HG03439 (cell line): ENCODE measurements at regions not wholly inside any gene's neighbourhood (a gene's known extent, or its start where the extent isn't known, plus 50 kb on each side); places are given as distances from the start of the nearest gene placed in this dataset.

ENCODE experiments used
- ATAC-seq: cut with Tn5 transposase; IDR thresholded peaks from one replicate; pipeline ENCODE4 v1.9.1; 2021; ENCODE audit warnings: mild to moderate bottlenecking, moderate library complexity; ENCODE audit not compliant: unreplicated experiment

DNA sequence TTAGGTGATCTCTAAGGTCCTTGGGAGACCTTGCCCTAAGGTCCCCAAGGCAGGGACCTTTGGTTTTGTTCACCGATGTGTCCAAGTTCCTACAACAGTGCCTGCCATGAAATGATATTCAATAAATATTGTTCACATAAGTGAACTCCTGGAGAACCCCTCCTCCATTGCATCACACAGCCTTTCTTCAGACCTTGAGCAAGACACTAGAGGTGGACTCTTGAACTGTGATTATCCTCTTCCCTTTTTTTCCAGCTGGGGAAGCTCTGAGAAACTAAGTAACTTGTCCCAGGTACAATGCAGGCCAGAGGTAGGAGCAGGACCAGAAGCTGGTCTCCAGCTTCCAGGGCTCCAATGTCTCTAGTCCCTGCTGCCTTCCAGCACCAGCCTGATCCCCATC is 76.6 kb upstream of the LMO1 start:
- no peak for ATAC-seq

DNA sequence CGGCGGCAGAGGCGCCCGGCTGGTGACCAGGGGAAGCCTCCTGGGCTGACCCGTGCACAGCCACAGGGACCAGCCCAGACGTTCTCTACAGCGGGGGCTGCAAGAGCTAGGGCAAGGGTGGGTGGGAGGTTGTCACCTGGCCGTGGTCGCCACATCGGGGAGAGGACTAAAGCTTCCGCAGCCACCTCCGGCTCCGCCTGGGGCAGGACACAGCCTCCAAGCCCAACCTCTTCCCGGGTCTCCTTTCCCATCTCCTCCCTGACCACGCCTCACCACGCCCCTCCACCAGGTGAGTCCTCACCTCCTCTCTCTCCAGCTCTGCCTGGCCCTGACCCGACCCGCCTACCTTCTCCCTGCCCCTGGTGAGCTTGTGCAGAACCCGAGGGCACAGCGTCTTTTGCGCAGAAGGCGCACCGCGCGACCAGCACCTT is 75.9 kb upstream of the LMO1 start:
- ATAC-seq = no peak

DNA sequence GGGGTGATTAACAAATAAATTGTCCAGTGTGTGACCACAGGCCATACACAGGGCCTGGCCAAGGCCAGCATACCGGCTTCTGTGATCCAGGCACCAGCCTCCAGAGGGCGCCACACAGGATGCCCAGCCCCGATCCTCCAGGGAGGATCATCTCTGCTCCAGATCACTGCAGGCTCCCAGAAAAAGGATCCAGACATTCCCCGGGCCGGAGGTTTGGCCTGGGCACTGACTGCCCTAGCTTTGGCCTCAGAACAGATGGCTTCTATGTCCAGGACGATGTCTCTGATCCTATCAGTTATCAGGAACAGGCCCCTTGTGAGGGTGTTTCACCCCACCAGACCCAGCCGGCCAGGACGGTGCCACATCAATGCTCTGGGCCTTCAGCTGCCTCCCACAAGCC is 74.5 kb upstream of the LMO1 start:
- no peak for ATAC-seq

DNA sequence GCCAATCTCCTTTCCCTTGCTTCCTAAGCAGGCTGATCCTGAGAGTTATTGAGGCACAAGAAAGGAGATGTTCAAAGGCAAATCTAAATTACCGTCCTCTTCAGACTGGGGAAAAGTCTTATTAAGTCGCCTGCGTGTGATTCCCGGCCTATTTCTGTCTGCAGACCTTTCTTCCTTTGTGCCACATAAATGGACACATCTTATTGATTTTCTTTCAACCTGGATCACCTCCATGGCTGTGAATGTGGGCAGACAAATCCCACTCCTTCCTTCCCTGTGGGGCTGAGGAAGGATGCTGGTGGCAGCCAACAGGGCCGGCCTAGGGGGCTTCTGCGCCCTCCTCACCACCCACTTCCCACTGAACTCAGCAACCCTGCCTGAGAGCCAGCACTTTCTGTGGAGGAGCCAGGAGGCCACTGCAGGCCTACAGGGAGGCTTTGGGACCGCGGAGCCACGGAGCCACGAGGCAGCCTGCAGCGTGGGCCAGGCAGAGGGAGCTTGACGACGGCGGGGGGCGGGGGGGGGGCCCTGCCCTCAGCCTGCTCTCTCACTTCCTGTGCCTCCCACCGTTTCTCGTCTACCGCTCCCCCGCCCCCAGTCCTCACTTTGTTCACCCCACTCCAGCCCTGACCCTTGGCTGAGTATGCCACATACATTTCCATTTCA is 73.6 kb upstream of the LMO1 start:
- no peak for ATAC-seq

DNA sequence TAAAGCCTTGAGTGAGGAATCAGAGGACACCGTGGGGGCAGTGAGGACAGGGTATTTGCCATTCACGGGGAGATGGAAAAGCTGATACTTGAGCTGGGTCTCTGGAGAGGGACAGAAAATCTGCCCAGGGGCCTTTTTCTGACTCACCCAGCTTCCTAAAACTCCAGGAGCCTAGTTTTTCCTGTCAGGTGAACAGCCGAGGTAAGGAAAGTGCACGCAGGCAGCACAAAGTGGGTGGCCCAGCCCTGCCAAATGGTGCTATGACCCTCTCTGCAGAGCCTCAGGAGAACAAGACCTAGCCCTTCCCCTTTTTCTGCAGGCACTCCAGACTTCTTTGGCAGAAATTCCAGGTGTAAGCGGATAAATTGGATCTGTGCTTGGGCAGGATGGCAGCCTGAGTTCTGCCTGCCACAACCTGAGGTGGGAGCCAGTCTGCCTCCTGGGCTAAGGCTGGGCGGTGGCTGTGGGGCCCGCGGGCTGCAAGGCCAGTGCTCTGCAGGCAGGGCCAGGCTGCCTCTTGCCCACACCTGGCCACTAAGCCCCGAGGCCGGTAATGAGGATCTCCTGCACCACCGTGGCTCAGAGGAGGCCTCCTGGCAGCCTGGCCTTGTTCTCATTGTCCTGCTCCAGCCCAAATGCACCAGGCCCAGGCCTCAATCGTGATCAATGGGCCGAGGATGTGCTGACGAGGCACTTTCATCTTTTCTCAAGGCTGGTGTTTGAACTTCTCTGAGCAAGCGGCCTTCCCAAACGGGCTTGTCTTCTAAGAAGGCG is 72.9 kb upstream of the LMO1 start:
- ATAC-seq = no peak

DNA sequence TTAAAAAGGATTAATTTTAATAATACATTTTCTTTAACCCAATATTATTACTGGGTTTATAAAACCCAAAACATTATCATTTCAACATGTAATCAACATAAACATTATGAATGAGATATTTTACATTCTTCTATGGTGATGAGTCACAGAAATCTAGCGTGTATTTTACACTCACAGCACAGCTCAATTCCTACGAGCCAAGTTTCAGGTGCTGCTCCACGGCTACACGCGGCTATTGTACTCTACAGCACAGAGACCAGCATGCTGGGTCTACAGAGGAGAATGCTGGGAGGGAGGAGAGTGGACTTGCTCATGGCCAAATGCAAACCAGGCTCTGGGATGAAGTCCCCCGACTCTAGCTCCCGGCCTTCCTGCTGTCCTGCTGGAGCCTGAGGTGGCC is 72.0 kb upstream of the LMO1 start:
- ATAC-seq = no peak

DNA sequence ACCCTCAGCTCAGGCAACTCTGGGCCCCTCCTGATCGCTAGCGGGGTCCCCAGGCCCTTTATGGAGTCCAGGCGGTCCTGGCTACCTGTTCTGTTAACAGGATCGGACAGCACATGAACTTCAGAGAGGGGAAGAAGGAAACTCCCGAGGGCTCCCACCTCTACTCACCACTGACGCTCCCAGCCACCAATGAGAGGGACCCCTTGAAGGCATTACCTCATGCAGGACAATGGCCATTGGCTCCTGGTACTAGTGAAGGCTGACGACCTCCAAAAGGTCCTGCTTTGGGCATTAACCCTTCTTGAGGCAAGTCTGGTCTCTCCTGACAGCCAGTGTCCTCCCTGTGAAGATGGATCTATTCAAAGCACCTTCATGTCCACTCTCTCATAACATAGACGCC is 71.5 kb upstream of the LMO1 start:
- ATAC-seq = no peak

GRCh38 chr11:8333811-8334401 is 70.2 kb upstream of the LMO1 start:
- no peak for ATAC-seq

GRCh38 chr11:8333376-8333775 is 69.7 kb upstream of the LMO1 start:
- ATAC-seq = no peak

DNA sequence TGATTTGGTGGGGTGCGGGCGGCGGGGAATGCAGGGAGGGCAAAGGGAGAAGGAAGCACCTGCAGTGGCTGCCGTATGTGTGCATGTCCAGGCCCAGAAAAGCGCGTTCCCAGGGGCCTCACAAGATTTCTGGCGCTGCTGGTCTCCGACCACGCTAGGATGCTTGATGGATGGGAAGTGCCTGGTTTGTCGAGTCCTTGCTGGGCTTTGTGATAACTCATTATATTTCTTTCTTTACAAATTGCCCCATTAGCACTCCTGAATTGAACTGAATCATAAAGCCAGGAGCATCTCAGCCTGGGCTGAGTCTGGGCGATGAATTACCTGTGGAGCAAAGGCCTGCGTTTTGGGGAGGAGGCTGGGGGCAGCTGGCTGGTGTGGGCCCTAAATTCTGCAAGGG is 69.2 kb upstream of the LMO1 start:
- ATAC-seq = no peak

DNA sequence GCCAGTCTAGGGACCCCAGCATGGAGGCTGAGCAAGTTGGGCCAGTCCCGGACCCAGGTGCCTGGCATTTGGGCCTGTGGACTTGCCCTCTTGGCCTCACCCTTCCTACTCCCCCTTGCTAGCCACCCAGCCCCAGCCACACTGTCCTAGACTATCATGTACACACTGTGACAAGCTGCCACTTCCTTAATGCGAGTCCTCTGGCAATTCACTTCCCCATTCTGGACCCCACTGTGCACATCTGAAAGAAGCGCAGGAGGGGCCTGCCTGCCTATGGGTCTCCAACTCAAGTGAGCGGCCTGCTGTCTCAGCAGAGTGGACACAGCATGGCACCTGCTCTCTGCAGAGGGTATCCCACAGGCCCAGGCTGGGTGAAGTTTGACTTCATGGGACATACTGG is 68.5 kb upstream of the LMO1 start:
- ATAC-seq = no peak

DNA sequence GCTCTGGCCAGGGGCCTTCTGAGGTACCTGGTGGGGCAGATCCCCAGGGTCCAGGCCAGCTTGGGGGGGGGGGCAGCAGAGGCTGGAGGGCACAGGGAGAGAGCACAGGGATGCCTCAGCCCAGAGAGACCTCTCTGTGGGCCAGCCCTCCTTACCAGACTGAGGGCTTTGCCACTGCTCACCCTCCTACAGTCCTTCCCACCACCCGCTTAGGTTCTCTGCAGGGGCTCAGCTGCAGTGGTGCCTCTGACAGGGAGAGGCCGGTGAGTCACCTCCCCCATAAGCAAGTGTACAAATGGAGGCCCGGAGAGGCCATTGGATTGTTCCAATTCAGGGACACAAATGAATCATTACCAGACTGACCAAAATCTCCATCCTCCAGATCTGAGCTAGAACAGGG is 68.1 kb upstream of the LMO1 start:
- ATAC-seq = no peak

GRCh38 chr11:8330896-8331295 is 67.2 kb upstream of the LMO1 start:
- no peak for ATAC-seq

DNA sequence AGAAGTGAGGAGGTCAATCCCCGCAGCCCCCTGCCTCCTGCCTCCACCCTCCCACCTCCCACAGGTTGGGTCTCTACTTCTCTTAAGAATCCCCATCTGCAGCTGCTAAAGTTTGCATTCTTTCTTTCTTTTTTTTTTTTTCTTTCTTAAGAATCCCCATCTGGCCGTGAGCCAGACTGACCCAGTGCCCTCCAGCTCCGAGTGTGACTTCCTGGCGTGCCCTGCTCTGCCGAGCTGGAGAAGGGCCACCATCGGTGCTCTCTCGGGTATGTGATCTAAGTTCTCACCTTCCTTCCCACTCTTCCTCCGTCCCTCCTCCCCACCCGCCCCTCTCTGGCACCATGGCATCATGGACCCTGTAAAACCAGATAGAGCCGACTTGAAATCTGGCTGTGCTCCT is 66.7 kb upstream of the LMO1 start:
- ATAC-seq = no peak

DNA sequence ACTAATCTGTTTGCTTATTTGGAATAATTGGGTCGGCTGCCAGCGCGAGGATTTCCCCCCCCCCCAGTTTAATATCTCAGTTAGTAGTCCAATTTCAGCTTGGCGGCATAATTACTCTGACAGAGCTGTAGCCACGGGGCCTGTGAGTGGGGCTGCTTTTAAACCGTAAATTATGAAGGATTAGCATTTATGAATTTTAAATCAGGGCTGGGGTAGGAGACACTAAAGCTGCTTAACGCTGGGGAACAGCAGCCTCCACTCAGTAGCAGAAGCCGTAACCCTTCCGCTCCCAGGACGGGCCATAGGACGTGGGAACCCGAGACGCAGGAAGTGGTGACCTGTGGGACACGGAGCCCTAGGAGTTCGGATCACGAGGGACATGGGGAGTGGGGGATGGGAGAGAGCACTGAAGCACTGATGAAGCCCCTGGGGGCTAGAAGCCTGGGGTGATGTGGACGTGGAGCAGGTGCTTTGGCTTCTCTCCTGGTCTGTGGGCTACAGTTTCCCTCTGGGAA is 66.2 kb upstream of the LMO1 start:
- ATAC-seq = no peak

GRCh38 chr11:8329336-8329735 is 65.7 kb upstream of the LMO1 start:
- no peak for ATAC-seq

DNA sequence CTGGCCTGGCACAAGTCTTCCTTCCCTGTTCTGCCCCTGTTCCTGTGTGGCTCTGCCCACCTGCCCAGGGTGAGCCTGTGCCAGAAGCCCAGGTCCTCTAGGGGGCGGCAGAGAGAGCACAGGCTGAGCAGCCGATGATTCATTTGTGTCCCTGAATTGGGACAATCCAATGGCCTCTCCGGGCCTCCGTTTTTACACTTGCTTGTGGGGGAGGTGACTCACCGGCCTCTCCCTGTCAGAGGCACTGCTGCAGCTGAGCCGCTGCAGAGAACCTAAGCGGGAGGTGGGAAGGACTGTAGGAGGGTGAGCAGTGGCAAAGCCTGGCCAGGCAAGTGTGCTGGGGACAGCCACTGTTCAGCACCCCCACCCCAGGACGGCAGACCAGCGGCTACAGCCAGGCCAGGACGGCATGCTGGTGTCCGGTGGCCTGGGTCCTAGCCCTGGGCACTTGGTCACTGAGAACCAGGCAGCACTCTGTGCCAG is 65.2 kb upstream of the LMO1 start:
- ATAC-seq = peak; percentile 60

GRCh38 chr11:8328231-8328794 is 64.6 kb upstream of the LMO1 start:
- no peak for ATAC-seq

- ATAC-seq = peak; percentile 80
Observed at GRCh38 chr11:8327761-8328192, 64.1 kb upstream of the LMO1 start.

- ATAC-seq = no peak
Observed at GRCh38 chr11:8326337-8326736, 62.7 kb upstream of the LMO1 start.

- no peak for ATAC-seq
Observed at GRCh38 chr11:8325591-8326304, 62.1 kb upstream of the LMO1 start.
